Right hindlimb (tissue), 1 donor: ENCODE measurements at regions not wholly inside any gene's neighbourhood (a gene's known extent, or its start where the extent isn't known, plus 50 kb on each side); places are given as distances from the start of the nearest gene placed in this dataset.

Source experiments
- DNase-seq: peaks from one replicate; pipeline ENCODE4 v3.0.0-alpha.2; 2018

- DNase-seq = no peak
Measured at GRCh38 chr2:158006961-158007719, 94.5 kb upstream of the UPP2 start.

GRCh38 chr2:158004126-158004764, 97.4 kb upstream of the UPP2 start:
- DNase-seq = no peak

- no peak for DNase-seq
Measured at GRCh38 chr2:158002079-158002478, 99.6 kb upstream of the UPP2 start.

- DNase-seq = no peak
Measured at GRCh38 chr2:157996799-157997198, 104.9 kb upstream of the UPP2 start.

- no peak for DNase-seq
Measured at GRCh38 chr2:157995117-157995516, 106.6 kb upstream of the UPP2 start.

GRCh38 chr2:157991932-157992331, 109.7 kb upstream of the UPP2 start:
- DNase-seq = no peak

GRCh38 chr2:157990173-157990572, 111.5 kb upstream of the UPP2 start:
- DNase-seq = no peak

GRCh38 chr2:157989227-157989626, 112.4 kb upstream of the UPP2 start:
- no peak for DNase-seq

- DNase-seq = no peak
Measured at GRCh38 chr2:157986761-157987160, 110.6 kb upstream of the ACVR1 start.

- no peak for DNase-seq
Measured at GRCh38 chr2:157984866-157985265, 108.7 kb upstream of the ACVR1 start.

- no peak for DNase-seq
Measured at GRCh38 chr2:157980020-157980419, 103.9 kb upstream of the ACVR1 start.

GRCh38 chr2:157971702-157972101, 95.6 kb upstream of the ACVR1 start:
- DNase-seq = no peak

- no peak for DNase-seq
Measured at GRCh38 chr2:157967856-157968255, 91.7 kb upstream of the ACVR1 start.

GRCh38 chr2:157959249-157959648, 83.1 kb upstream of the ACVR1 start:
- no peak for DNase-seq

- DNase-seq = no peak
Measured at GRCh38 chr2:157957596-157957995, 81.5 kb upstream of the ACVR1 start.

GRCh38 chr2:157952558-157952957, 76.4 kb upstream of the ACVR1 start:
- DNase-seq = no peak

GRCh38 chr2:157948856-157949255, 72.7 kb upstream of the ACVR1 start:
- DNase-seq = no peak

- DNase-seq = no peak
Measured at GRCh38 chr2:157946919-157947557, 70.9 kb upstream of the ACVR1 start.

- DNase-seq = no peak
Measured at GRCh38 chr2:157940024-157940423, 63.9 kb upstream of the ACVR1 start.

GRCh38 chr2:157938556-157938955, 62.4 kb upstream of the ACVR1 start:
- no peak for DNase-seq

GRCh38 chr2:157936406-157936805, 60.3 kb upstream of the ACVR1 start:
- no peak for DNase-seq

GRCh38 chr2:157935378-157935906, 59.3 kb upstream of the ACVR1 start:
- DNase-seq = no peak

GRCh38 chr2:157934684-157935377, 58.7 kb upstream of the ACVR1 start:
- DNase-seq = no peak
